GM23338 (cell line): ENCODE measurements at regions not wholly inside any gene's neighbourhood (a gene's known extent, or its start where the extent isn't known, plus 50 kb on each side); places are given as distances from the start of the nearest gene placed in this dataset.

ENCODE experiments used
- ATAC-seq: fragments of 200-7000 bp; cut with Tn5 transposase; 3 replicates; pipeline ENCODE4 v1.9.1; 2020
- DNase-seq: peaks from one replicate; pipeline ENCODE4 v3.0.0-alpha.2; 2015; ENCODE audit warnings: low spot score
- H2AFZ ChIP-seq: fragments of 200-600 bp; sonication (generic); 2 replicates; pipeline ENCODE4 v1.8.0; 2016; ENCODE audit warnings: antibody characterized with exemption, mild to moderate bottlenecking, moderate library complexity
- H3F3A ChIP-seq: fragments of 200-600 bp; sonication (generic); replicated peaks from 2 replicates; pipeline ENCODE4 v1.8.0; 2017; ENCODE audit warnings: antibody characterized with exemption, mixed run types, low read depth
- H3K27ac ChIP-seq: fragments of 200-600 bp; sonication (generic); 2 replicates; pipeline ENCODE4 v1.6.1; 2016; ENCODE audit warnings: low read depth
- H3K27me3 ChIP-seq: fragments of 200-600 bp; sonication (generic); 2 replicates; pipeline ENCODE4 v1.8.0; 2016; ENCODE audit warnings: mild to moderate bottlenecking, mixed run types, moderate library complexity; ENCODE audit not compliant: insufficient read depth
- H3K36me3 ChIP-seq: fragments of 200-600 bp; sonication (generic); 2 replicates; pipeline ENCODE4 v1.8.0; 2016; ENCODE audit warnings: mild to moderate bottlenecking; ENCODE audit not compliant: insufficient read depth
- H3K4me1 ChIP-seq: fragments of 200-600 bp; sonication (generic); 2 replicates; pipeline ENCODE4 v1.8.0; 2016; ENCODE audit warnings: mild to moderate bottlenecking, moderate library complexity; ENCODE audit not compliant: insufficient read depth
- H3K4me2 ChIP-seq: fragments of 200-600 bp; sonication (generic); 2 replicates; pipeline ENCODE4 v1.7.1; 2017; ENCODE audit warnings: mixed run types
- H3K4me3 ChIP-seq: fragments of 200-600 bp; sonication (generic); 2 replicates; pipeline ENCODE4 v1.6.1; 2016; ENCODE audit warnings: mixed run types
- H3K79me2 ChIP-seq: fragments of 200-600 bp; sonication (generic); replicated peaks from 2 replicates; pipeline ENCODE4 v1.8.0; 2017; ENCODE audit warnings: mild to moderate bottlenecking; ENCODE audit not compliant: insufficient read depth
- H3K9me2 ChIP-seq: fragments of 200-600 bp; sonication (generic); 2 replicates; pipeline ENCODE4 v1.8.0; 2017; ENCODE audit not compliant: insufficient read depth
- H4K20me1 ChIP-seq: fragments of 200-600 bp; sonication (generic); replicated peaks from 2 replicates; pipeline ENCODE4 v1.8.0; 2017; ENCODE audit warnings: mild to moderate bottlenecking; ENCODE audit not compliant: insufficient read depth
- H3K27ac Mint-ChIP-seq: 2 replicates; pipeline ENCODE4 v1.8.0; 2020; ENCODE audit warnings: inconsistent platforms, mild to moderate bottlenecking, moderate library complexity, mixed read lengths
- H3K27me3 Mint-ChIP-seq: 3 replicates; pipeline ENCODE4 v1.8.0; 2022; ENCODE audit warnings: low read depth, mild to moderate bottlenecking, moderate library complexity, mixed read lengths, inconsistent platforms; ENCODE audit not compliant: insufficient read depth, poor library complexity
- H3K36me3 Mint-ChIP-seq: 3 replicates; pipeline ENCODE4 v1.8.0; 2021; ENCODE audit warnings: low read depth, mild to moderate bottlenecking, inconsistent platforms, moderate library complexity, mixed read lengths
- H3K4me1 Mint-ChIP-seq: 3 replicates; pipeline ENCODE4 v1.8.0; 2020; ENCODE audit warnings: mild to moderate bottlenecking, inconsistent platforms, mixed read lengths
- H3K4me3 Mint-ChIP-seq: 3 replicates; pipeline ENCODE4 v1.8.0; 2021; ENCODE audit warnings: moderate library complexity, mild to moderate bottlenecking, inconsistent platforms, mixed read lengths
- H3K9me3 Mint-ChIP-seq: 3 replicates; pipeline ENCODE4 v1.8.0; 2020; ENCODE audit warnings: moderate library complexity, mild to moderate bottlenecking, inconsistent platforms, mixed read lengths
- CREB1 ChIP-seq: fragments of 250-450 bp; sonication (Bioruptor Pico); IDR thresholded peaks from 2 replicates; pipeline ENCODE4 v1.5.0; 2020; ENCODE audit warnings: low read depth, mild to moderate bottlenecking, moderate library complexity
- CTCF ChIP-seq, 2 experiments: fragments of 200-600 bp in 1 of 2; sonication (generic) in 1 of 2; conservative IDR thresholded peaks; 2 replicates each; pipeline versions ENCODE4 v1.5.1 to v1.6.1; 2016 to 2017; ENCODE audit warnings: antibody characterized with exemption in 2 of 2, low read depth in 2 of 2, mild to moderate bottlenecking in 2 of 2, moderate library complexity in 1 of 2
- EZH2 ChIP-seq: fragments of 200-600 bp; sonication (generic); IDR thresholded peaks from one replicate; pipeline ENCODE4 v1.8.0; 2017; ENCODE audit warnings: antibody characterized with exemption, mild to moderate bottlenecking, low read depth; ENCODE audit not compliant: unreplicated experiment
- EZH2phosphoT487 ChIP-seq: fragments of 200-600 bp; sonication (generic); IDR thresholded peaks from one replicate; pipeline ENCODE4 v1.8.1; 2018; ENCODE audit warnings: antibody characterized with exemption; ENCODE audit not compliant: unreplicated experiment
- JUNB ChIP-seq: IDR thresholded peaks from one replicate; pipeline ENCODE4 v1.6.1; 2016; ENCODE audit warnings: antibody characterized with exemption; ENCODE audit not compliant: unreplicated experiment
- NANOG ChIP-seq: IDR thresholded peaks from 2 replicates; pipeline ENCODE4 v1.6.1; 2016; ENCODE audit warnings: antibody characterized with exemption, borderline replicate concordance
- POLR2AphosphoS5 ChIP-seq: IDR thresholded peaks from 2 replicates; pipeline ENCODE4 v1.6.1; 2016; ENCODE audit warnings: antibody characterized with exemption, low read depth
- REST ChIP-seq: IDR thresholded peaks from one replicate; pipeline ENCODE4 v1.6.1; 2018; ENCODE audit warnings: antibody characterized with exemption; ENCODE audit not compliant: unreplicated experiment
- STAT1 ChIP-seq: IDR thresholded peaks from one replicate; pipeline ENCODE4 v1.6.1; 2016; ENCODE audit warnings: antibody characterized with exemption; ENCODE audit not compliant: unreplicated experiment
- ZNF114 ChIP-seq: fragments of 250-450 bp; sonication (Bioruptor Pico); IDR thresholded peaks from 2 replicates; pipeline ENCODE4 v1.5.0; 2020; ENCODE audit warnings: mild to moderate bottlenecking, moderate library complexity
- ZNF331 ChIP-seq: fragments of 250-450 bp; sonication (Bioruptor Pico); IDR thresholded peaks from 2 replicates; pipeline ENCODE4 v1.5.0; 2020; ENCODE audit warnings: low read depth, mild to moderate bottlenecking, moderate library complexity
- ZNF462 ChIP-seq: fragments of 250-450 bp; sonication (Bioruptor Pico); IDR thresholded peaks from 2 replicates; pipeline ENCODE4 v1.5.0; 2020; ENCODE audit warnings: mild to moderate bottlenecking, moderate library complexity
- TF ChIP-seq, protein P1 (sequence below): IDR thresholded peaks from 2 replicates; pipeline ENCODE4 v1.6.1; 2016; ENCODE audit warnings: antibody characterized with exemption

- H3K27me3 Mint-ChIP-seq, result peaks cover 3% of the 10 kb centered on the region
- H3K27ac Mint-ChIP-seq, result no peak overlapping the region
- Histone ChIP-seq H3K36me3 (no peaks in the 10 kb centered on the region), H3K27ac (no peak overlapping the region), H3K79me2 (no peaks in the 10 kb centered on the region), H3K4me3 (no peak overlapping the region), H3K9me2 (0 out of 2 replicates have a peak, but pooled peaks cover 6% of the 10 kb centered on the region), H2AFZ (no peak overlapping the region), H3K4me2 (no peak overlapping the region), H3K4me1 (no peaks in the 10 kb centered on the region), H3K27me3 (no peaks in the 10 kb centered on the region), H3F3A (no peaks in the 10 kb centered on the region), H4K20me1 (no peaks in the 10 kb centered on the region)
- ATAC-seq, result no peak
- H3K36me3 Mint-ChIP-seq, result no peaks in the 10 kb centered on the region
- TF ChIP-seq STAT1, result no peak
- no peak for TF ChIP-seq CREB1 (CRISPR knock-in tag)
- TF ChIP-seq ZNF331 (CRISPR knock-in tag), result no peak
- no peak for TF ChIP-seq ZNF462
- TF ChIP-seq, protein P1, sequence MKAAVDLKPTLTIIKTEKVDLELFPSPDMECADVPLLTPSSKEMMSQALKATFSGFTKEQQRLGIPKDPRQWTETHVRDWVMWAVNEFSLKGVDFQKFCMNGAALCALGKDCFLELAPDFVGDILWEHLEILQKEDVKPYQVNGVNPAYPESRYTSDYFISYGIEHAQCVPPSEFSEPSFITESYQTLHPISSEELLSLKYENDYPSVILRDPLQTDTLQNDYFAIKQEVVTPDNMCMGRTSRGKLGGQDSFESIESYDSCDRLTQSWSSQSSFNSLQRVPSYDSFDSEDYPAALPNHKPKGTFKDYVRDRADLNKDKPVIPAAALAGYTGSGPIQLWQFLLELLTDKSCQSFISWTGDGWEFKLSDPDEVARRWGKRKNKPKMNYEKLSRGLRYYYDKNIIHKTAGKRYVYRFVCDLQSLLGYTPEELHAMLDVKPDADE, result no peak
- no peak for TF ChIP-seq EZH2phosphoT487
- TF ChIP-seq REST, result no peak
- no peak for TF ChIP-seq NANOG
- TF ChIP-seq EZH2, result no peak
- no peak for TF ChIP-seq POLR2AphosphoS5
- no peak for TF ChIP-seq ZNF114 (CRISPR knock-in tag)
- no peak for TF ChIP-seq JUNB
- no peak for TF ChIP-seq CTCF (conservative IDR thresholded peaks at IDR 0.05; ENCODE audit: low read depth in 2 of 2)
- no peaks in the 10 kb centered on the region for H3K9me3 Mint-ChIP-seq
- peaks cover 11% of the 10 kb centered on the region for H3K4me1 Mint-ChIP-seq
- DNase-seq, result no peak
- H3K4me3 Mint-ChIP-seq, result no peak overlapping the region
Measured at GRCh38 chr2:59168766-59169165, 927.6 kb upstream of the FANCL start.
